GM19463 (cell line): ENCODE measurements at regions not wholly inside any gene's neighbourhood (a gene's known extent, or its start where the extent isn't known, plus 50 kb on each side); places are given as distances from the start of the nearest gene placed in this dataset.

Experiments used
- ATAC-seq: cut with Tn5 transposase; IDR thresholded peaks from one replicate; pipeline ENCODE4 v1.9.1; 2021; ENCODE audit warnings: mild to moderate bottlenecking, moderate library complexity; ENCODE audit not compliant: unreplicated experiment

DNA sequence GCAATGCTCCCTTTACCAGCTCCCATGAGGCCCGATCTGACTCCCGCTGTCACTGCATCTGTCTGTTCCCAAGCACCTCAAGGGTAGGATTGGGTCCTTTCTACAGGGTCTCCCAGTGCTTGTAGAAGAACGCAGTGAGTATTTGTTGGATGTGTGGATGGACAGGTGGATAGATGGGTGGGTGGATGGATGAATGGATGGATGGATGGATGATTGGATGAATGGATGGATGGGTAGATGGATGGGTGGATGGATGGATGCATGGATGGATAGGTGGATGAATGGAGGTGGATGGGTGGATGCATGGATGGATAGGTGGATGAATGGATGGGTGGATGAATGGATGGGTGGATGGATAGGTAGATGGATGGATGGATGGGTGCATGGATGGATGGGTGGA is 91.6 kb downstream of the HS1BP3 start:
- no peak for ATAC-seq

DNA sequence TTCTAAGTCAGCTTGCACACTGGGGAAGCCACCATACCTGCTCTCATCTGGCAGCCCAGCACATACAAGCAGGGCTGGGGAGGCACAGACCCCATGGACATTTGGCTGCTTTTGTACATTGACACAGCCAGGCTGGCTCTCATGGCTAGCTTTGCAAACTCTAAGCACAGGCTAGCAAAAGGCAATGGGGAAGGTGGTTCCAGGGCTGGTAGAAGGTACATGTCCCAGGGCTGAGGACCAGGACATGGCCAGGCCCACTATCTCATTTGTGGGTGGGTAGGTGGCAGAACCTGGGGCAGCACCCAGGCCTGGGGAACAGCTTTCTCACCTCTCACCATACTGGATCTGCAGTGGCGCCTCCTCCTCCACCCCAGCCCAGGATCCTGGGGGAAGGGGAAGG is 90.9 kb downstream of the HS1BP3 start:
- no peak for ATAC-seq

DNA sequence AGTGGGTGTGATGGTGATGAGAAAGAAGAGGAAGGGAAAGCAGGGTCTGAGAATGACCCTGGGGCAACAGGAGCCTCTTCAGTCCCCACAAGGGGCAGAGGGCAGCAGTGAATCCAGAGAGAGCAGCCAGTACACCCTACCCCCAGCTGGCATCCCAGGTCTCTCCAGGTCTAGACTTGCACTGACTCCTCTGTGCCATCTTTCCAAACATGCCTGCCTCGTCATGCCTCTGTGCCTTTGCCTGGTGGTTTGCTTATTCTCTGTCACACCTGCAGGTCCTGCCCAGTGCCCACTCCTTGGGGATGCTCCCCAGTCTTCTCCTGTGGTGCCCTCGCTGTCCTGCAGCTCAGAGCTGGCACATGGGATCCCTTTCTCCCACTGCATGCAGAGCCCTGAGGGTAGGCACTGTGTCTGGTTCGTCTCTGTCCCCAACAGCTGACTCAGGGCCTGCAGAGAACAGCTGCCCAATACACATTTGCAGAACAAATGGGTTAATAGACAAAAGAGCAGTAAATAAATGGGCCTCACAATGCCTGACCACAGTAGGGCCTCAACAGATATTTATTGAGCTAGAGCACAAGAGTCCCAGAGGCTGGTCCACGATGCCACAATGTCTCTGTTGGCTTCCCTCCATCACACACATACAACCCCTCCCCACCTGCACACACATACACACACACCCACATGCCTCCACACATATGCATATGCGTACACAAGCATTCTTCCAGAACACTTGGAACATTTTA is 89.8 kb downstream of the HS1BP3 start:
- ATAC-seq, result no peak

- no peak for ATAC-seq
Measured at GRCh38 chr2:20561637-20562454, 89.1 kb downstream of the HS1BP3 start.

GRCh38 chr2:20562540-20563225 is 88.2 kb downstream of the HS1BP3 start:
- no peak for ATAC-seq

DNA sequence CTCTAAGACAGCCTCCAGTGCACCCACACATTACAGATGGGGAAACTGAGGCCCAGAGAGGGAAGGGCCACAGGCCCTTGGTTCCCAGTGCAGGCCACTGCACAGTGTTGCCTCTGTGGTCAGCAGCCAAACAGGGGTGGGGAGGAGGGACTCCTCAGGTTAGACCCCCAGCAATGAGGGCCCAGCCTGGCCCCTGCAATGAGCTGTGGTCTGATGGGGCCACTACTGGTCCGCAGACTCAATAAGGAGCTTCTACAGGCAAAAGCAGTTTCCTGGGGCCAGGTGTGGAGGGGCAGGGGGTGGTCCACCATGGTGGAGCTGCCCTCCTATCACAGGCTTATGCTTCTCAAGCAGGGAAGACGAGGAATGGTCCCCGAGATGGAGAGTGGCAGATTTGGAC is 87.6 kb downstream of the HS1BP3 start:
- ATAC-seq, result no peak

DNA sequence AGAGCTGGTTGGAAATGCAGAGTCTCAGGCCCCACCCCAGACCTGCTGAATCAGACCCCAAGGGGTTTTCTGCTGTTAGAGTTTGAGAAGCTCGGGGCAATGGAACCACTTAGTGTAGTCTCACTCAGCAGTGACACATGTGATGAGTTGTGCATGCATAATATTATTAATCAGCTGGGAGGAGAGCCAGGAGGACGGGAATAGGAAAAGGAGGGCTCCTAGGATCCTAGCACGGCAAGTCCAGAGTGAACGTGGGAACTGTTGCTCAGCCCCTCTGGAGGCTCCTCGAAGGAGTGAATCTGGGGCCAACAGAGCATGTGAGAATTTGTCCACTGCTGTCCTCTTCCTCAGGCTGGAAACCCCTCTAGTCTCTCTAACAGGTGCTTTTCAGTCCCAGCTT is 87.1 kb downstream of the HS1BP3 start:
- no peak for ATAC-seq

- ATAC-seq, result no peak
Measured at GRCh38 chr2:20565101-20565622, 85.7 kb downstream of the HS1BP3 start.

DNA sequence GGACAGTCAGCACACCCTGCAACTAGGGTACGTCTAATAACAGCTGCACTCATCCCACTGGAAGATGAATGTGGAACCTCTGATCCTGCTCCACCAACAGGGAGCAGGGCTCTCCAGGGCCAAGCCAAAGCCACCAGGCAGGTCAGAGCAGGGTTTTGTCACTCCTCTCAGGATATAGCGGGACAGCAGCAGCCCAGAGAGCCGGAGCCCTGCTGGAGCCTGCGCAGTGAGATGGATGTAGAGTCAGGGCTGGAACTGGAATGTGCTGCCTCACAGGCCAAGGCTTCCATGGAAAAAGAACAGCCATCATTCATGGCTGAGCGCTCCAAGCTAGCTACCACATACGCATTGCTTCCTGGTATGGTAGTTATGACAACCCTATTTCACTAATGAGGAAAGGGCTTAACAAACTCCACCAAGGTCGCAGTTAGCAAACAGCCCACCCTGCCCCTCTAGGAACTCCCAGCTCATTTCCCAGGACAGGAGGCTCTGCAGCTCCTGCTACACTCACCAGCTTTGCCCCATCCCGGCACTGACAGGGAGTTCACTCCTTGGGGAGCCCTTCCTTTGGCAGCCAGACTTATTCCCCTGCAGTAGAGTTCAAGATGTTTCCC is 85.2 kb downstream of the HS1BP3 start:
- no peak for ATAC-seq

- no peak for ATAC-seq
Measured at GRCh38 chr2:20566331-20566730, 84.6 kb downstream of the HS1BP3 start.

DNA sequence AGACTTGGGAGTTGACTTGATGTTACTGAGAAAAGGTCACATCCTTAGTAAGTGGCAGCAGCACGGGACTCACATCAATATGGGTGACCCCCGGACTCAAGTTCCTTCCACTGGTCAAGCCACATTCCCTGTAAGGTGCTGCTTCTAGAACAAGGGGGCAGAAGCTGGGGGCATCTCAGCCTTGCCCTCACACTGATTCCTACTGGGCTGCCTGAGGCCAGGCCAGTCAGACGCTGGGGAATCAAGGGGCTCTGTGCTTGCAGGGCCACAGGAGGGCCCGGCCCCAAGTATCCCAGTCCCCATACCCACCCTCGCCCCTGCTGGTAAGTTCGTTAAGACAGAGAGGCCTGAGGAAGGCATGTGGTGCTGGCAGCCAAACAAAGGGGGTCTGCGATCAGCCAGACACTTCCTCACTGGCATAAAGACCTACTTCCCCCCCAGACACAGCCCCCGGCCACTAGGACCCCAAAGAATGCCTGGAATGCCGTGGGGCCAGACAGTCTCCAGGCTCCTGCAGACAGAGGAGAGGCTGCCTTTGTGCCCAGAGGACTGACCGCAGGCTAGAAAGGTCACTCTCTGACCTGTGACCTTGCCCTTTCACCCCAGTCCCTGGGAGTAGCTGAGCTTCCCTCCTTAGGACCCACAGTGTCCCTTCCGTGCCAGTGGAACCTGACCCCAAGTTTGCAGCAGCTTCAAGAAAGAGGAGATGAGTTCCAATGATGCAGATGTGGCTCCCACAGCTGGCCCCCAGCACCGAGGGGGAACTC is 83.6 kb downstream of the HS1BP3 start:
- no peak for ATAC-seq
